ENCODE measurements at regions not wholly inside any gene's neighbourhood (a gene's known extent, or its start where the extent isn't known, plus 50 kb on each side); places are given as distances from the start of the nearest gene placed in this dataset.

- Histone ChIP-seq H4K20me1 (ENCODE audit: low read depth, low read length) (no peaks in the 10 kb centered on the region), H3K9me3 (ENCODE audit: insufficient read depth, low read length) (no peaks in the 10 kb centered on the region), H3K27ac (ENCODE audit: low read depth, low read length) (no peak overlapping the region), H3K4me2 (ENCODE audit: low read depth, low read length, poor library complexity, severe bottlenecking) (no peak overlapping the region), H2AFZ (ENCODE audit: low read depth, low read length, severe bottlenecking) (no peak overlapping the region), H3K36me3 (ENCODE audit: low read length) (no peaks in the 10 kb centered on the region), H3K27me3 (ENCODE audit: low read length) (no peaks in the 10 kb centered on the region), H3K4me3 (ENCODE audit: insufficient read depth, low read length, poor library complexity, severe bottlenecking) (no peak overlapping the region), H3F3A (ENCODE audit: insufficient read depth) (no peaks in the 10 kb centered on the region), H3K9ac (ENCODE audit: low read length) (no peak overlapping the region), H3K79me2 (ENCODE audit: insufficient read depth, low read length) (no peaks in the 10 kb centered on the region), H3K9me2 (replicated peaks; ENCODE audit: insufficient read depth, low read length) (no peaks in the 10 kb centered on the region)
- TF ChIP-seq CTCF (IDR thresholded peaks at IDR 0.05; ENCODE audit: insufficient read depth, low read length, poor library complexity, severe bottlenecking), result no peak
- no peak for TF ChIP-seq EZH2phosphoT487 (conservative IDR thresholded peaks at IDR 0.05; ENCODE audit: low read length)
These were observed 408.7 kb upstream of the TCF4 start for GRCh38 chr18:55996717-55997116.

- Histone ChIP-seq H2AFZ (ENCODE audit: low read depth, low read length, severe bottlenecking) (no peak overlapping the region), H3K27ac (ENCODE audit: low read depth, low read length) (no peak overlapping the region), H3K4me3 (ENCODE audit: insufficient read depth, low read length, poor library complexity, severe bottlenecking) (no peak overlapping the region), H3K9me3 (ENCODE audit: insufficient read depth, low read length) (0 out of 2 replicates have a peak, but pooled peaks cover 5% of the 10 kb centered on the region), H3K9ac (ENCODE audit: low read length) (no peak overlapping the region), H3K36me3 (ENCODE audit: low read length) (no peaks in the 10 kb centered on the region), H4K20me1 (ENCODE audit: low read depth, low read length) (no peaks in the 10 kb centered on the region), H3K9me2 (replicated peaks; ENCODE audit: insufficient read depth, low read length) (no peaks in the 10 kb centered on the region), H3K4me2 (ENCODE audit: low read depth, low read length, poor library complexity, severe bottlenecking) (no peak overlapping the region), H3F3A (ENCODE audit: insufficient read depth) (no peaks in the 10 kb centered on the region), H3K27me3 (ENCODE audit: low read length) (no peaks in the 10 kb centered on the region), H3K79me2 (ENCODE audit: insufficient read depth, low read length) (no peaks in the 10 kb centered on the region)
- TF ChIP-seq EZH2phosphoT487 (conservative IDR thresholded peaks at IDR 0.05; ENCODE audit: low read length) (no peak), CTCF (IDR thresholded peaks at IDR 0.05; ENCODE audit: insufficient read depth, low read length, poor library complexity, severe bottlenecking) (no peak)
These were observed 402.2 kb upstream of the TCF4 start for GRCh38 chr18:55990186-55990585.

- no peaks in the 10 kb centered on the region for H3K27me3 ChIP-seq (ENCODE audit: low read length)
- H3K4me3 ChIP-seq (ENCODE audit: insufficient read depth, low read length, poor library complexity, severe bottlenecking), result no peak overlapping the region
- TF ChIP-seq CTCF (IDR thresholded peaks at IDR 0.05; ENCODE audit: insufficient read depth, low read length, poor library complexity, severe bottlenecking) (no peak), EZH2phosphoT487 (conservative IDR thresholded peaks at IDR 0.05; ENCODE audit: low read length) (no peak)
- no peaks in the 10 kb centered on the region for H3K9me2 ChIP-seq (replicated peaks; ENCODE audit: insufficient read depth, low read length)
- no peak overlapping the region for H2AFZ ChIP-seq (ENCODE audit: low read depth, low read length, severe bottlenecking)
- no peaks in the 10 kb centered on the region for H3K36me3 ChIP-seq (ENCODE audit: low read length)
- H4K20me1 ChIP-seq (ENCODE audit: low read depth, low read length), result no peaks in the 10 kb centered on the region
- H3K9ac ChIP-seq (ENCODE audit: low read length), result no peak overlapping the region
- 0 out of 2 replicates have a peak, but pooled peaks cover 5% of the 10 kb centered on the region for H3K9me3 ChIP-seq (ENCODE audit: insufficient read depth, low read length)
- H3F3A ChIP-seq (ENCODE audit: insufficient read depth), result no peaks in the 10 kb centered on the region
- no peak overlapping the region for H3K27ac ChIP-seq (ENCODE audit: low read depth, low read length)
- H3K79me2 ChIP-seq (ENCODE audit: insufficient read depth, low read length), result no peaks in the 10 kb centered on the region
- H3K4me2 ChIP-seq (ENCODE audit: low read depth, low read length, poor library complexity, severe bottlenecking), result no peak overlapping the region
These were observed 400.5 kb upstream of the TCF4 start for GRCh38 chr18:55988537-55988936.

Data from SU-DHL-6 (cell line).